K562 (cell line): ENCODE measurements at regions not wholly inside any gene's neighbourhood (a gene's known extent, or its start where the extent isn't known, plus 50 kb on each side); places are given as distances from the start of the nearest gene placed in this dataset.

Experiments used
- CREB3L1 ChIP-seq: fragments of 450-650 bp; IDR thresholded peaks from 2 replicates; pipeline ENCODE4 v1.6.1; 2014; ENCODE audit warnings: low read depth, mild to moderate bottlenecking, moderate library complexity, borderline replicate concordance
- CTCF ChIP-seq, 3 experiments: IDR thresholded peaks in 2 of 3; conservative IDR thresholded peaks in 1 of 3; 2 replicates each; pipeline ENCODE4 v1.5.1; 2011 to 2012; ENCODE audit warnings: low read length in 3 of 3, mild to moderate bottlenecking in 3 of 3, control low read depth in 2 of 3, improper control_type of control experiment in 1 of 3, inconsistent platforms in 1 of 3, low read depth in 1 of 3, mixed read lengths in 1 of 3, moderate library complexity in 1 of 3; ENCODE audit not compliant: insufficient read depth in 2 of 3
- CTCFL ChIP-seq: IDR thresholded peaks from 2 replicates; pipeline ENCODE4 v1.6.1; 2011; ENCODE audit warnings: borderline replicate concordance, low read depth, mild to moderate bottlenecking, moderate library complexity, low read length; ENCODE audit not compliant: insufficient read depth, poor library complexity, severe bottlenecking
- E4F1 ChIP-seq: fragments of 250-450 bp; sonication (Bioruptor Pico); IDR thresholded peaks from 2 replicates; pipeline ENCODE4 v1.5.0; 2021; ENCODE audit warnings: mild to moderate bottlenecking, borderline replicate concordance
- HDAC2 ChIP-seq: fragments of 450-650 bp; IDR thresholded peaks from 2 replicates; pipeline ENCODE4 v1.6.1; 2016; ENCODE audit warnings: mild to moderate bottlenecking
- HDAC3 ChIP-seq: fragments of 450-650 bp; IDR thresholded peaks from 2 replicates; pipeline ENCODE4 v1.6.1; 2018; ENCODE audit warnings: borderline replicate concordance, mild to moderate bottlenecking, moderate library complexity; ENCODE audit not compliant: partially characterized antibody
- MAFK ChIP-seq: IDR thresholded peaks from 2 replicates; pipeline ENCODE4 v1.6.1; 2011; ENCODE audit warnings: low read length, improper control_type of control experiment
- NFATC3 ChIP-seq: fragments of 450-650 bp; IDR thresholded peaks from 2 replicates; pipeline ENCODE4 v1.6.1; 2017; ENCODE audit warnings: mild to moderate bottlenecking
- PTTG1 ChIP-seq: fragments of 450-650 bp; IDR thresholded peaks from 2 replicates; pipeline ENCODE4 v1.6.1; 2016; ENCODE audit warnings: low read depth, mild to moderate bottlenecking, missing genetic modification characterization, missing compliant biosample characterization
- TSC22D4 ChIP-seq: fragments of 450-650 bp; IDR thresholded peaks from 2 replicates; pipeline ENCODE4 v1.6.1; 2016; ENCODE audit warnings: missing genetic modification characterization, missing biosample characterization, control low read depth
- ZFP36 ChIP-seq: fragments of 150-350 bp; IDR thresholded peaks from 2 replicates; pipeline ENCODE4 v1.6.1; 2018; ENCODE audit warnings: low read length, low read depth; ENCODE audit not compliant: partially characterized antibody
- ZNF609 ChIP-seq: sonication (generic); formaldehyde crosslinking; IDR thresholded peaks from 2 replicates; pipeline ENCODE4 v1.8.1; 2023; ENCODE audit warnings: missing genetic modification reagents, mild to moderate bottlenecking, borderline replicate concordance
- ZNF830 ChIP-seq: fragments of 250-450 bp; sonication (Bioruptor Pico); IDR thresholded peaks from 2 replicates; pipeline ENCODE4 v1.5.0; 2021; ENCODE audit warnings: mild to moderate bottlenecking

- TF ChIP-seq HDAC3 (no peak), NFATC3 (no peak), MAFK (no peak), PTTG1 (no peak), HDAC2 (no peak), E4F1 (CRISPR knock-in tag) (no peak), TSC22D4 (no peak), CTCF (IDR thresholded peaks at IDR 0.05 in 2 of 3, conservative IDR thresholded peaks at IDR 0.05 in 1 of 3; ENCODE audit: insufficient read depth in 2 of 3, low read depth in 1 of 3, low read length in 3 of 3) (no peak), CREB3L1 (no peak), CTCFL (no peak), ZNF609 (no peak), ZNF830 (CRISPR knock-in tag) (no peak), ZFP36 (no peak)
These were observed 113.4 kb upstream of the SLC25A33 start for GRCh38 chr1:9425859-9426258.
